Immature natural killer cell (primary cell): ENCODE measurements at regions not wholly inside any gene's neighbourhood (a gene's known extent, or its start where the extent isn't known, plus 50 kb on each side); places are given as distances from the start of the nearest gene placed in this dataset.

Experiments used
- DNase-seq, 3 donors: peaks; one replicate each; pipeline ENCODE4 v3.0.0; 2022; ENCODE audit warnings: mixed read lengths in 1 of 3
- H3K27ac Mint-ChIP-seq, 6 donors: one replicate each; pipeline ENCODE4 v1.8.0; 2020; ENCODE audit warnings: mixed read lengths in 6 of 6, mild to moderate bottlenecking in 5 of 6, inconsistent platforms in 4 of 6, moderate library complexity in 3 of 6
- H3K27me3 Mint-ChIP-seq, 3 donors: one replicate each; pipeline ENCODE4 v1.8.0; 2020 to 2021; ENCODE audit warnings: low read depth in 3 of 3, mild to moderate bottlenecking in 3 of 3, mixed read lengths in 3 of 3, moderate library complexity in 3 of 3, inconsistent platforms in 1 of 3
- H3K36me3 Mint-ChIP-seq, 3 donors: one replicate each; pipeline ENCODE4 v1.8.0; 2020; ENCODE audit warnings: mixed read lengths in 3 of 3, inconsistent platforms in 2 of 3, mild to moderate bottlenecking in 2 of 3
- H3K4me1 Mint-ChIP-seq, 2 donors: one replicate each; pipeline ENCODE4 v1.8.0; 2020; ENCODE audit warnings: inconsistent platforms in 2 of 2, mild to moderate bottlenecking in 2 of 2, mixed read lengths in 2 of 2, moderate library complexity in 1 of 2
- H3K4me3 Mint-ChIP-seq, 5 donors: one replicate each; pipeline ENCODE4 v1.8.0; 2020; ENCODE audit warnings: mild to moderate bottlenecking in 5 of 5, mixed read lengths in 5 of 5, inconsistent platforms in 3 of 5, moderate library complexity in 3 of 5
- H3K9me3 Mint-ChIP-seq, 6 donors: one replicate each; pipeline ENCODE4 v1.8.0; 2020; ENCODE audit warnings: mild to moderate bottlenecking in 6 of 6, mixed read lengths in 6 of 6, inconsistent platforms in 4 of 6, moderate library complexity in 3 of 6

DNA sequence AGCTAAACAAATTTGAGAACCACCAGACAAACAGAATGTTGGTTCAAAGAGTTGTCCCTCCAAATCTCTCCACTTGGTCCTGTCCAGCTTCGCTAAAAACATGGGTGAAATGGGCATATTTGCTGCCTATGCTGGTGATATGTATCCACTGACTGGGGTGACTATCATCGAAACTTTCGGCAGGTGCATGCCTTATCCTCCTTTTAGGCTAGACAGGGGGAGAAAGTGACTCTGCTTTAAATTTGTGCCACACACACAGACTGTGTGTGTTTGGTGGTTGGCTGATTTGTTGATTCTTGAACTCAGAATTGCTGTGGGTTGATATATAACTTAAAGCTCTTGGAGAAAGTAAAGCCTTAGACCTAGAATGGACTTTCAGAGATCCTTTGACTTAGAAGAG is 324.1 kb upstream of the NT5C1B start:
- H3K9me3 Mint-ChIP-seq = peaks cover 0 to 34% (median 7%) of the 10 kb centered on the region in 6 donors
- no peak overlapping the region for H3K27ac Mint-ChIP-seq
- no peaks in the 10 kb centered on the region for H3K36me3 Mint-ChIP-seq
- no peaks in the 10 kb centered on the region for H3K4me1 Mint-ChIP-seq
- H3K27me3 Mint-ChIP-seq = no peaks in the 10 kb centered on the region
- DNase-seq = no peak
- H3K4me3 Mint-ChIP-seq = no peak overlapping the region

DNA sequence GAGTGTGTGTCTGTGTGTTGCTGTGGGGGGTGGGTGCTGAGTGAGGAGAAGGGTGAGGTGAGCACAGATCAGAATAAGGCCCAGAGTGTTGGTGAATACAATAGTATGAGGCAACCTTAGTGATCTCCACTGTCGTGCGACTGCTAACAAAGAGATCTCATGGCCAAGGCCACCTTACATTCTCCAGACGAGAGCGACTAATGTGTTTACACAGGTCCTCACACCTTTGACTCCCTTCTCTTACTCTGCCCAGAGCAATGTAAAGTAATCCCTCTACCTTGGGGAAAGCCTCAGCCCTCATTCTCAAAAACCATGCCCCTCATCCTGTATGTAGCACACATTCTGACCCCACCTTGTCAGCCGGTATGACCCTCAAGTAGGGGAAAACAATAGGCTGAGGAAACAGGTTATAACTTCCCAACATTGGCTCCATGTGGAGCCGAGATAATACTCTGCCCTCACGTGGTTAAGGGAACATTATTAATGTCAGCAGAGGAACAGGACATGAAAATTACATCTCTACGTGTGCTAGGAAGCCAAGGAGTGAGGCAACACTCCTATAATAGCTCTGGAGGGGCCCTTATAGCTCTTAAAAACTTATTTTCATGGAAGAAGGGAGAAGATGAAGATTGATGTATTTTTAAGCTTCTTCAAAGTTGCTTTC is 323.0 kb upstream of the NT5C1B start:
- Mint-ChIP-seq H3K4me3 (no peak overlapping the region), H3K27me3 (peaks cover 0 to 2% (median 0%) of the 10 kb centered on the region in 3 donors), H3K36me3 (peaks cover 0 to 1% (median 0%) of the 10 kb centered on the region in 3 donors), H3K9me3 (peaks cover 0 to 43% (median 10%) of the 10 kb centered on the region in 6 donors), H3K4me1 (no peaks in the 10 kb centered on the region), H3K27ac (no peak overlapping the region)
- DNase-seq = no peak

DNA sequence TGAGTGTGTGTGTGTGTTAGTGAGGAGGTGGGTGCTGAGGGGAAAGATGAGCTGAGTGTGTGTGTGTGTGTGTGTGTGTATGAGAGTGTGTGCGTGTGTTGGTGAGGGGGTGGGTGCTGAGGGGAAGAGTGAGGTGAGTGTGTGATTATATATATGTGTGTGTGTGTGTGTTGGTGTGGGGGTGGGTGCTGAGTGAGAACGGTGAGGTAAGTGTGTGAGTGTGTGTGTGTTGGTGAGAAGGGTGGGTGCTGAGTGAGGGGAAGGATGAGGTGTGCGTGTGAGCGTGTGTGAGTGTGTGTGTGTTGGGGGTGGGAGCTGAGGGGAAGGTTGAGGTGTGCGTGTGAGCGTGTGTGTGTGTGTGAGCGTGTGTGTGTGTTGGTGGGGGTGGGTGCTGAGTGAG is 322.0 kb upstream of the NT5C1B start:
- Mint-ChIP-seq H3K4me1 (no peaks in the 10 kb centered on the region), H3K27me3 (peaks cover 0 to 2% (median 0%) of the 10 kb centered on the region in 3 donors), H3K9me3 (peaks cover 5 to 51% (median 12%) of the 10 kb centered on the region in 6 donors), H3K36me3 (peaks cover 0 to 8% (median 0%) of the 10 kb centered on the region in 3 donors), H3K27ac (no peak overlapping the region), H3K4me3 (no peak overlapping the region)
- DNase-seq = no peak

DNA sequence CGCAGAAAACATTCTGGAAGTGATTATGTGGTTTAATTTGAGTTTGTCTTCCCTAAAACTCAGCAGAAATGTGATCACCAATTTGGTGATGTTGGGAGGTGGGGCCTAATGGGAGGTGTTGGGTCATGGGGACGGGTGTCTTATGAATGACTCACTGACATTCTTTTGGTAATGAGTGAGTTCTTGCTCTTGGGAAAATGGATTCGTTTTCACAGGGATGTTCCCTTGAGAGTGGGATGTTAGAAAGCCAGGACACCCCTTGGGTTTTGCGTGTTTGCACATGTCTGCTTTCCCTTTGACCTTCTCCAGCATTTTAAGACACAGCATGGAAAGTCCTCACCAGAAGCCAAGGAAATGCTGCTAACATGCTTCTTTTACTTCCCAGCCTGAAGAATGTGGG is 321.5 kb upstream of the NT5C1B start:
- H3K9me3 Mint-ChIP-seq = peaks cover 5 to 57% (median 14%) of the 10 kb centered on the region in 6 donors
- no peak overlapping the region for H3K4me3 Mint-ChIP-seq
- no peak overlapping the region for H3K27ac Mint-ChIP-seq

DNA sequence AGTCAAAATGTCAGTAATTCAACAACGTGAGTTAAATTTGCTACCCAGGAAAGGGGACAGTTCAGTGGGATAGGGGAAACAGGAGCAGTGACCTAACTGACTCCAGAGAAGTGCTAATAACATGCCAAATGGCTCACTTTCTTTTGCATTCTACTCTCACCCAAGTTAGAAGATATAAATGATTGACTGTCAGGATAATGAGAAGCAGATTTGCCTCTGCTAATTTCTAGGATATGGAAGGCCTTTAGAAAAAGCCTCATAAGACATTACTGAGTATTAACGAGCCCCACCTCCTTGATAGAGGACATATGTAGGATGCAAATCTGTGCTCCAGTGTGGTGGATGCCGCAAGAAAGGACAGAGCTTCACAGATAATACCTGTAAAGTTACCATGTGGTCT is 318.6 kb upstream of the NT5C1B start:
- no peak overlapping the region for H3K27ac Mint-ChIP-seq
- H3K4me3 Mint-ChIP-seq = no peak overlapping the region
- H3K27me3 Mint-ChIP-seq = peaks cover 0 to 2% (median 0%) of the 10 kb centered on the region in 3 donors
- H3K36me3 Mint-ChIP-seq = peaks cover 0 to 8% (median 0%) of the 10 kb centered on the region in 3 donors
- H3K4me1 Mint-ChIP-seq = peaks cover 2 to 8% of the 10 kb centered on the region in 2 donors
- no peak for DNase-seq
- peaks cover 3 to 55% (median 12%) of the 10 kb centered on the region in 6 donors for H3K9me3 Mint-ChIP-seq

More for the DNA sequence above, 321.5 kb upstream of the NT5C1B start:
- no peak for DNase-seq
- no peaks in the 10 kb centered on the region for H3K4me1 Mint-ChIP-seq
- H3K36me3 Mint-ChIP-seq = peaks cover 0 to 8% (median 0%) of the 10 kb centered on the region in 3 donors
- peaks cover 0 to 2% (median 0%) of the 10 kb centered on the region in 3 donors for H3K27me3 Mint-ChIP-seq

DNA sequence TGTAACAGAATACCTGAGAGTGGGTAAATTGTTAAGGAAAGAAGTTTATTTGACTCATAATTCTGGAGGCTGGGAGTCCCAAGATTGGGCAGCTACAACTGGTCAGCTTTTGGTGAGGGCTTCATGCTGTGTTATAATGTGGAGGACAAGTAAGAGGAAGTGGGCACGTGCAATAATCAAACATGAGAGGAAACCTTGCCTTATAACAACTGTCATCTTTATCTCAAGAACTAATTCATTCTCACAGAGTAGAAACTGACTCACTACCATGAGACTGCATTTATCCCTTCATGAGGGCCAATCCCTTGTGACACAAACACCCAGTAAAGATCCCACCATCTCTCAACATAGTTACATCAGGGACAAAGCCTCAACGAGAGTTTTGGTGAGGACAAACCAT is 318.1 kb upstream of the NT5C1B start:
- peaks cover 3 to 54% (median 12%) of the 10 kb centered on the region in 6 donors for H3K9me3 Mint-ChIP-seq
- H3K36me3 Mint-ChIP-seq = peaks cover 0 to 8% (median 0%) of the 10 kb centered on the region in 3 donors
- H3K4me3 Mint-ChIP-seq = no peak overlapping the region
- no peak for DNase-seq
- H3K27ac Mint-ChIP-seq = no peak overlapping the region
- peaks cover 0 to 2% (median 0%) of the 10 kb centered on the region in 3 donors for H3K27me3 Mint-ChIP-seq
- peaks cover 2 to 8% of the 10 kb centered on the region in 2 donors for H3K4me1 Mint-ChIP-seq

DNA sequence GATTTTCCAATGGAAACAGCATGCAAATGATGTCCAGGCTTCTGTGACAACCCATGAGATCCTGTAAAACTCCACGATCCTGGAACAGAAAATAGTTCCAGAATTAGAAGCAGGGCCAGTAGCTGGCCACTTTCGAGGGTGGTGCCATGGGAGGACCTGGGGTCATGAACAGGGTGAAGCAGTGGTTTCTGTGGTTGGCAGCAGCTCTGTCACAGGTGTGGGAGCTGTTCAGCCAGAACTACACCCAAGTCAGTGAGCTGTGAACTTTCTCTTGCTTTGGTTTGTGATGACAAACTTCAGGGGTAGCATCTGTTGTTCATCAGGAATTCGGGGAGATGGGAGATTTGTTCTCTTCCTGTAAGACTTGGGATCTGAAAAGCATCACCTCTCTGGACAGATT is 314.4 kb upstream of the NT5C1B start:
- H3K27me3 Mint-ChIP-seq = peaks cover 0 to 2% (median 2%) of the 10 kb centered on the region in 3 donors
- no peak overlapping the region for H3K4me3 Mint-ChIP-seq
- peaks cover 0 to 8% (median 0%) of the 10 kb centered on the region in 3 donors for H3K36me3 Mint-ChIP-seq
- no peak overlapping the region for H3K27ac Mint-ChIP-seq
- H3K9me3 Mint-ChIP-seq = peaks cover 1 to 43% (median 8%) of the 10 kb centered on the region in 6 donors
- H3K4me1 Mint-ChIP-seq = peaks cover 2 to 8% of the 10 kb centered on the region in 2 donors
- DNase-seq = no peak

DNA sequence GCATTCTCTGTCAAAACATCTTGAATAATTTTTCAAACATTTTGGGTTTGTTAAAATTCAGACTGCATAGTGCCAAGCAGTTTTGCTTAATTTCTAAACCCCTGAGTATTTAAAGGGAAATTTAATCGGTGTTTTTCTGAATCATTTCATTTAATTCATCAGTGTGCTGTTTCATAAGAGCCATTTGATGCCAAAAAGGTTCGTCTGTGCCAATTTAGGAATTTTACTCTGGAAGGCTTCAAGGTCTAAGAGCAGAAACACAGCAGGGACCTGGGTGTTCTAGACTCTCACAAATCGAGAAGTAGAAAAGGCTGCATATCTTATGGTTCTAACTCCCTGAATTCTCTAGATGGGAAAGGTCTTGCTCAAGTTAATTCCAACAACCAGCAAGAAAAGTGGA is 311.9 kb upstream of the NT5C1B start:
- no peak overlapping the region for H3K4me3 Mint-ChIP-seq
- DNase-seq = no peak
- H3K36me3 Mint-ChIP-seq = no peaks in the 10 kb centered on the region
- H3K4me1 Mint-ChIP-seq = peaks cover 2 to 8% of the 10 kb centered on the region in 2 donors
- peaks cover 0 to 4% (median 0%) of the 10 kb centered on the region in 3 donors for H3K27me3 Mint-ChIP-seq
- peaks cover 0 to 20% (median 2%) of the 10 kb centered on the region in 6 donors for H3K9me3 Mint-ChIP-seq
- H3K27ac Mint-ChIP-seq = no peak overlapping the region

DNA sequence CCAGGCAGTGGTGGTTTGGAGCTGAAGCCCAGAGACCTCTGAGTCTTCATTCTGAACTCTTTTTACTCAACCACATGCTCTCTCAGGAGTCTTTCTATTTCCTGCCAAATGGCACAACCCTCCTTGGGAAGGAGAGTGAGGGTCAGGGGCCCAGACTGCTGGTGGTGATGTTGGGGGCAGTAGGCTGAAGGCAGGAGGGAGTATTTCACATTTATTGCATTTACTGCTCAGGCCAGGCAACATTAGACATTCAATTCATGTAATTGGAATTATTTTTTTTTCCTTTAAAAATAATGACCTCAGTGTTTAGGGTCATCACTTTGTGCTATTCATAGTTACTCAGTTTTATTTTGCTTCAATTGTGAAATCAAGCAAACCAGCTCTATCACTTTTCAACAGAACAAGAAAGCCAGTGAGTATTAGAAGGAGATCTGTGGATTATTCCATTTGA is 311.3 kb upstream of the NT5C1B start:
- DNase-seq = no peak
- peaks cover 0 to 20% (median 1%) of the 10 kb centered on the region in 6 donors for H3K9me3 Mint-ChIP-seq

DNA sequence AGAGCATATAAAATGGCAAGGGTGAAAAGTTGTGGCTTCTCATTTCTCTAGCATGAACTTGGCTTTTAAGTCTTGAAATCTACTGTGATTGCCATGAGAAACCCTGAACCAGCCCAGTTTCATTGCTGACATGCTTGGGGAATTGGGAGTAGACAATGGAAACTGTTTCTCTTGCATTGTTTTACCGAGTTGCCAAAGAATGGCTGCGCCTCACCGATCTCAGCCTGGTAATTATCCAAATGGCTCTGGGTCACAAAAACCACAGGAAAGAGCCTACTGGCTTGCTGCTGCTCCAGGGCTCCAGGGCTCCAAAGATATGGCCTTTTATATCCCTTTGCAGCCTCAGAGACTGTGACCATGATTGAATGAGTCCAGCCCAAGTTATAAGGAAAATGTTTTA is 310.4 kb upstream of the NT5C1B start:
- no peak for DNase-seq
- H3K27me3 Mint-ChIP-seq = peaks cover 0 to 4% (median 0%) of the 10 kb centered on the region in 3 donors
- no peaks in the 10 kb centered on the region for H3K36me3 Mint-ChIP-seq
- peaks cover 0 to 19% (median 1%) of the 10 kb centered on the region in 6 donors for H3K9me3 Mint-ChIP-seq
- peaks cover 2 to 8% of the 10 kb centered on the region in 2 donors for H3K4me1 Mint-ChIP-seq
- no peak overlapping the region for H3K27ac Mint-ChIP-seq
- H3K4me3 Mint-ChIP-seq = no peak overlapping the region

More for the DNA sequence above, 311.3 kb upstream of the NT5C1B start:
- peaks cover 2 to 8% of the 10 kb centered on the region in 2 donors for H3K4me1 Mint-ChIP-seq
- H3K27me3 Mint-ChIP-seq = peaks cover 0 to 4% (median 0%) of the 10 kb centered on the region in 3 donors
- H3K27ac Mint-ChIP-seq = no peak overlapping the region
- no peak overlapping the region for H3K4me3 Mint-ChIP-seq
- H3K36me3 Mint-ChIP-seq = no peaks in the 10 kb centered on the region

DNA sequence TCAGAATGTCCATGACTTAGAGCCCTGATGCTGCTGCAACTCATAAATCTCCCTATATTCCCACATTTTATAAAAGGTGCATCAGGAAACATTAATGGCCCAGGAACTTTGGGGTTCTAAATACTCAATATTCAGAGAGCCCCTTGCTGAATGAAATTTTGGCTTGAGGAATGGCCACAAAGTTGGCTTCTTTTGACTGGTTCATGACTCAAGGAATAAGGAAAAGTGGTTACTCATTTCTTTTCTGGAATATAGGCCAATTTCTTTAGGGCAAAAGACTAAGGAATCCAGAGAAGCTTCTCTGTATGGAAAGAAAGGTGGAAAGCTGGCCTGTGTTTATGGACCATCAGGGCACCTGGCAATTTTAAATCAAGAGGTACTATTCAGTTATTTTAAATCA is 308.9 kb upstream of the NT5C1B start:
- Mint-ChIP-seq H3K4me3 (no peak overlapping the region), H3K4me1 (no peaks in the 10 kb centered on the region), H3K27me3 (peaks cover 0 to 4% (median 0%) of the 10 kb centered on the region in 3 donors), H3K27ac (no peak overlapping the region), H3K36me3 (peaks cover 0 to 2% (median 0%) of the 10 kb centered on the region in 3 donors), H3K9me3 (peaks cover 0 to 16% (median 2%) of the 10 kb centered on the region in 6 donors)
- DNase-seq = no peak

DNA sequence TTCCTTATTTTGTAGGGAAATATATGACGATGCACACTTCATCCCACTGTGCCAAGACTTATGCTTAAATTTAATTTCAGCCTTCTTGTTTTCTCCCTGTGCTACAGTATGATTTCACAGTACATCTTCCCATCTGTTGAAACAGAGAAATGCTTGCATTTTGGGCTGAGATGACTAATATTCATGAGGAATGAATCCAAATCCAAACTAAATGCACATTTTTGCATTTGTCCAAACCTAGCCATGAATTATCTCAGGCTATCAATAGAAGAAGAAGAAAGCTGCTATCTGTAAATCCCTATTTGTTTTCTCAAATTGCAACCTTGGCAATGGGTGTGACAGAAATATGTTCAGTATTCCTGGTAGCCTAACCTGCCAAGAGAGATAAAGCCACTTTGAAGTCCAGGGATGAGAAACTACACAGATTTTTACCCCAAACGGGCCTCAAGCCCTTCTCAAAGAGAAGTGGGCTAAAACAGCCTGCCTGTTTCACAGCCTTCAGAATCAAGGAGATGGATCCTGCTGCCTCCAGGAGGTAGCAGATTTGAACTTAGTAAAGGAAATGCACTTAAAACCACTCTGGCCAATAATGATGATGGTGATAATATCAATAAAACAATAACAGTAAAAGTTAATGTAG is 306.9 kb upstream of the NT5C1B start:
- no peak for DNase-seq
- no peak overlapping the region for H3K27ac Mint-ChIP-seq
- no peak overlapping the region for H3K4me3 Mint-ChIP-seq
- H3K36me3 Mint-ChIP-seq = peaks cover 0 to 4% (median 0%) of the 10 kb centered on the region in 3 donors
- peaks cover 0 to 4% (median 1%) of the 10 kb centered on the region in 3 donors for H3K27me3 Mint-ChIP-seq
- H3K9me3 Mint-ChIP-seq = peaks cover 0 to 30% (median 3%) of the 10 kb centered on the region in 6 donors
- H3K4me1 Mint-ChIP-seq = no peaks in the 10 kb centered on the region

DNA sequence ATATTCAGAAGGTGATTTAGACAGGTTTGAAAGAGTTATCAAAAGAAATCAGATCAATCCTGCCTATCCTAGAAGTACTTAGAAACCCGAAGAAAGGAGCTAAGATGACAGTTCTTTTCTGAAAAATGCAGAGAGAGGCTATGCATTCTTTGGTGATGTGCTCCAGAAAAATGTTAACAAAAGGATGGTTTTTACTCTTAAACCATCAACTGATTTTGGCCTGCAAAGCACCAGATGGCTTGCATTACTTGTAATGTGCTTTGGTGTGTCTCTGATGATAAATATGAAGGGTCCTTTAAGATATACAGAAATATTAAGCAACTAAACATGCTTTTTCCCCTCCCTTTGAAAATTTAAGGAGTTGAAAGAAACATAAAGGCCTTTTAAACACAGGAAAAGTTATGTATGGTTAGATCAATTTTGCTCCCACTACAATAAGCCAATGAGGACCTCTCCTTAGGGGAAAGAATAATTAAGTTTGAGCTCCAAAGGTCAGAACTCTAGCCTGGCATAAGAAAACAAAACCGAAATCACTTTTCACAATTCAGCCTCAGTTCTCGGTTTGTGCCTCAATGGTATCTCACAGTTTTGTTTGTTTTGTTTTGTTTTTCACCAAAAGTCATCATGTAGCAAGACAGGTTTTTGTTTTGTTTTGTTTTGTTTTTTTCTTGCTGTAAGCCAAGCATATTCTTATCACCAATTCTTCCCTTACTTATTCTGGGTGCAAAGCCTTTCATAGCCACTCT is 302.4 kb upstream of the NT5C1B start:
- H3K4me3 Mint-ChIP-seq = no peak overlapping the region
- no peak for DNase-seq
- no peaks in the 10 kb centered on the region for H3K4me1 Mint-ChIP-seq
- peaks cover 10 to 52% (median 16%) of the 10 kb centered on the region in 6 donors for H3K9me3 Mint-ChIP-seq
- peaks cover 0 to 1% (median 0%) of the 10 kb centered on the region in 3 donors for H3K27me3 Mint-ChIP-seq
- H3K27ac Mint-ChIP-seq = no peak overlapping the region
- H3K36me3 Mint-ChIP-seq = peaks cover 0 to 4% (median 0%) of the 10 kb centered on the region in 3 donors
